AG09309 (cell line): ENCODE measurements at regions not wholly inside any gene's neighbourhood (a gene's known extent, or its start where the extent isn't known, plus 50 kb on each side); places are given as distances from the start of the nearest gene placed in this dataset.

ENCODE experiments used
- DNase-seq: peaks from one replicate; pipeline ENCODE4 v3.0.0-alpha.2; 2010; ENCODE audit warnings: low read depth
- H3K4me3 ChIP-seq: 2 replicates; pipeline ENCODE4 v1.5.1; 2011; ENCODE audit warnings: mild to moderate bottlenecking, low read depth, low read length, moderate library complexity; ENCODE audit not compliant: control insufficient read depth
- TF ChIP-seq, protein P1 (sequence below): IDR thresholded peaks from 2 replicates; pipeline ENCODE4 v1.5.1; 2011; ENCODE audit warnings: mild to moderate bottlenecking, low read depth, low read length, inconsistent platforms; ENCODE audit not compliant: insufficient read depth, control insufficient read depth; ENCODE audit errors: missing control alignments

DNA sequence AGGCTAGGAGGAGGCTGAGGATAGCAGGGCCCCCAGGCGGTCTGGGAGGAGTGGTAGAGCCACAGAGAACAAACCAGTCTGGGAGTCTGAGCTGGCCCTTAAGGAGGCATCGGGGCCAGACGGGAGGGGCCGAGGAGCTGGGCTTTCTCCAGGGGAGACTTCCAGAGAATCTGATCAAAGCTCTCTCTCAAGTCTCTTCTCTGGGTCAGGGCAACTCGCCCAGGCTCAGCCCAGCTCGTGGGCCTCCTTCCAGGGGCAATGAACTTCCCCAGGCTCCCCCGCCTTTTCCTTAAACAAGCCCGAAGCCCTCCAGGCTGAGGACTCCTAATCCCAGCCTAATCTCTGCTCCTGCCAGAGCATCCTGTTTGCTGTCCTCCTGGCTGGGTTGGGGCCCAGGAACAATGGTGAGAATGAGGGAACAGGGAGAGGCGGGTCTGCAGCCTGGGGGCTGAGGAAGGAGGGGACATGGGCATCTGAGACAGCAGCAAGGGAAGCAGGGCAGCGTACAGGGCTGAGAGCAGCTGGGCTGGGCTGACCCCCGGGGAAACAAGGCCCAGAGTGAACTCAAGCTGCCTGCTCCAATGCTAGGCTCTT, 173.6 kb downstream of the ANKRD60 start:
- no peak for DNase-seq
- TF ChIP-seq, protein P1, sequence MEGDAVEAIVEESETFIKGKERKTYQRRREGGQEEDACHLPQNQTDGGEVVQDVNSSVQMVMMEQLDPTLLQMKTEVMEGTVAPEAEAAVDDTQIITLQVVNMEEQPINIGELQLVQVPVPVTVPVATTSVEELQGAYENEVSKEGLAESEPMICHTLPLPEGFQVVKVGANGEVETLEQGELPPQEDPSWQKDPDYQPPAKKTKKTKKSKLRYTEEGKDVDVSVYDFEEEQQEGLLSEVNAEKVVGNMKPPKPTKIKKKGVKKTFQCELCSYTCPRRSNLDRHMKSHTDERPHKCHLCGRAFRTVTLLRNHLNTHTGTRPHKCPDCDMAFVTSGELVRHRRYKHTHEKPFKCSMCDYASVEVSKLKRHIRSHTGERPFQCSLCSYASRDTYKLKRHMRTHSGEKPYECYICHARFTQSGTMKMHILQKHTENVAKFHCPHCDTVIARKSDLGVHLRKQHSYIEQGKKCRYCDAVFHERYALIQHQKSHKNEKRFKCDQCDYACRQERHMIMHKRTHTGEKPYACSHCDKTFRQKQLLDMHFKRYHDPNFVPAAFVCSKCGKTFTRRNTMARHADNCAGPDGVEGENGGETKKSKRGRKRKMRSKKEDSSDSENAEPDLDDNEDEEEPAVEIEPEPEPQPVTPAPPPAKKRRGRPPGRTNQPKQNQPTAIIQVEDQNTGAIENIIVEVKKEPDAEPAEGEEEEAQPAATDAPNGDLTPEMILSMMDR = no peak
- H3K4me3 ChIP-seq = no peak overlapping the region

DNA sequence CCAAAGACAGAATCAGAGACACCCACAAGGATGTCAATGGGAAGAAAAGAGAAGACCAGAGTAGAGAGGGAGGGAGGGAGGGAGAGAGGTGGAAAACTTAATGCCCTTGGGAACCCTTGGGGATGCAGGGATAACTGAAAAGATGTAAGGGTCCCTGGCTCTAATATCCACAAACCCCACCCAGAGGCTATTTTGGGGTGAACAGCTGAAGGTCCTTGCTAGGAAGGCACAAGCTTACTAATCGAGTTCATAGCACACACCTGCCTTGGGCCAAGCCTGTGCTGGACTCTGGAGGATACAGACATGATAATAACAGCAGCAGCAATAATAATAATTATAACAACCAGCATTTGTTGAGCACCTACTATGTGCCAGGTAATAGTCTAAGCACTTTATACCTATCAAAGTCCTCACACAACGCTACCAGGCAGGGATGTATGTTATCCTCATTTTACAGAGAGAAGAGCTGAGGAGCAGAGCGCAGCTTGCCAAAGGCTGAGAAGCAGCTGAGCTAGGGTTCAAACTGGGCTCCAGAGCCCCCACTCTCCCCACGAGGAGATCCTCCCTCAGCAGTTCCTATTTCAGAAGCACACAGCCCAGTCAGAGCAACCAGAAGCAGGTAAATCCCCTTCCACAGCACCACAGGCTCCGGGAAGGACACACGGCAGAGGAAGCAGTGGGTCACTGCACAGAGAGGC, 174.2 kb downstream of the ANKRD60 start:
- TF ChIP-seq, protein P1 = no peak
- H3K4me3 ChIP-seq = no peak overlapping the region
- no peak for DNase-seq

- no peak for DNase-seq
- TF ChIP-seq, protein P1 = no peak
- H3K4me3 ChIP-seq = no peak overlapping the region
Measured at GRCh38 chr20:58053391-58054055, 174.9 kb downstream of the ANKRD60 start.

DNA sequence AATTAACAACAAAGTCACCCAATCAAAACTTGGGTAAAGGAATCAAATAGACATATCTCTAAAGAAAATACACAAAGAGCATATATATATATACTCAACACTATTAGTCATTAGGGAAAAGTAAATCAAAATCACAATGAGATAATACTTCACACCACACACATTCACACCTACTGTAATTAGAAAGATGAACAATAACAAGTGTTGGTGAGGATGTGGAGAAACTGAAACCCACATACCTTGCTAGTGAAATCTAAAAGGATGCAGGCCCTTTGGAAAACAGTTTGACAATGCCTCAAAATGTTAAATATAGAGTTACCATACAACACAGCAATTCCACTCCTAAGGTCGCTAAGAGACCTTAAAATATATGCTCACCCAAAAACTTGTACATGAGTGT, 177.1 kb downstream of the ANKRD60 start:
- H3K4me3 ChIP-seq = no peak overlapping the region
- DNase-seq = no peak
- TF ChIP-seq, protein P1 = no peak

- DNase-seq = peak; percentile 25
- TF ChIP-seq, protein P1 = no peak
- no peak overlapping the region for H3K4me3 ChIP-seq
Measured at GRCh38 chr20:58048096-58048702, 180.3 kb downstream of the ANKRD60 start.

- no peak for DNase-seq
- TF ChIP-seq, protein P1 = no peak
- H3K4me3 ChIP-seq = no peak overlapping the region
Measured at GRCh38 chr20:58046311-58046710, 182.1 kb downstream of the ANKRD60 start.
